ENCODE measurements at regions not wholly inside any gene's neighbourhood (a gene's known extent, or its start where the extent isn't known, plus 50 kb on each side); places are given as distances from the start of the nearest gene placed in this dataset.

GRCh38 chr5:68033029-68033428, 182.5 kb upstream of the PIK3R1 start:
- TF ChIP-seq, protein P1, sequence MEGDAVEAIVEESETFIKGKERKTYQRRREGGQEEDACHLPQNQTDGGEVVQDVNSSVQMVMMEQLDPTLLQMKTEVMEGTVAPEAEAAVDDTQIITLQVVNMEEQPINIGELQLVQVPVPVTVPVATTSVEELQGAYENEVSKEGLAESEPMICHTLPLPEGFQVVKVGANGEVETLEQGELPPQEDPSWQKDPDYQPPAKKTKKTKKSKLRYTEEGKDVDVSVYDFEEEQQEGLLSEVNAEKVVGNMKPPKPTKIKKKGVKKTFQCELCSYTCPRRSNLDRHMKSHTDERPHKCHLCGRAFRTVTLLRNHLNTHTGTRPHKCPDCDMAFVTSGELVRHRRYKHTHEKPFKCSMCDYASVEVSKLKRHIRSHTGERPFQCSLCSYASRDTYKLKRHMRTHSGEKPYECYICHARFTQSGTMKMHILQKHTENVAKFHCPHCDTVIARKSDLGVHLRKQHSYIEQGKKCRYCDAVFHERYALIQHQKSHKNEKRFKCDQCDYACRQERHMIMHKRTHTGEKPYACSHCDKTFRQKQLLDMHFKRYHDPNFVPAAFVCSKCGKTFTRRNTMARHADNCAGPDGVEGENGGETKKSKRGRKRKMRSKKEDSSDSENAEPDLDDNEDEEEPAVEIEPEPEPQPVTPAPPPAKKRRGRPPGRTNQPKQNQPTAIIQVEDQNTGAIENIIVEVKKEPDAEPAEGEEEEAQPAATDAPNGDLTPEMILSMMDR (IDR thresholded peaks at IDR 0.05; ENCODE audit: low read depth, low read length, missing control alignments), result no peak
- H3K4me3 ChIP-seq (ENCODE audit: low read depth, low read length), result no peak overlapping the region
- DNase-seq (ENCODE audit: low read depth), result no peak
- in situ Hi-C loops (cut with HindIII; ENCODE audit: low sequenced_read_pairs), result no loop called here

DNA sequence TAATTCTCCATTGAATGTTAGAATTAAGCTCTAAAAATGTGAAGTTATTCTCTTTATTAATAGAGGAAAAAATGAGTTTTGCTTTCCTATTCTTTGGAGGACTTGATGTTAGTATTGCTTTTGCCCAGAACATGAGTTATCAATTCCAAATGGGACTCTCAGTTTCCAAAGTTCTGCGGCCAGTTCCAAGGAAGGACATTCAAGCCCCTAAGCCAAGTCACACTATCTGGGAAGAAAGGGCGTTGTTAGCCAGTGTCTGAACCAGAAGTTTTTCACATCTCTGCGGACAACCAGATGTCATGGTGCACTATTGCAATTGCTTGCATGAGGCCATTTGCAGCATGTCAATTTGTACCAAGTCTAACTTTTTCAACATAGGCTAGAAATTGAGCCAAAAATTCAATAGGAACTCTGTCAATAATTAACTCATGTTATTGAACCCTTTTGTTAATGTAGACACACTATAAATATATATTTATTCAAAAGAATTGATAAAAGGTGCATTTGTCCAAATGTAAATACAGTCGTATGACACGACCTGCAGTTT, 183.3 kb upstream of the PIK3R1 start:
- in situ Hi-C loops (cut with HindIII; ENCODE audit: low sequenced_read_pairs), result no loop called here
- TF ChIP-seq, protein P1 (IDR thresholded peaks at IDR 0.05; ENCODE audit: low read depth, low read length, missing control alignments), result no peak
- DNase-seq (ENCODE audit: low read depth), result no peak
- H3K4me3 ChIP-seq (ENCODE audit: low read depth, low read length), result no peak overlapping the region

GRCh38 chr5:68028131-68028727, 187.3 kb upstream of the PIK3R1 start:
- H3K4me3 ChIP-seq (ENCODE audit: low read depth, low read length), result no peak overlapping the region
- TF ChIP-seq, protein P1 (IDR thresholded peaks at IDR 0.05; ENCODE audit: low read depth, low read length, missing control alignments), result no peak
- no peak for DNase-seq (ENCODE audit: low read depth)
- in situ Hi-C loops (cut with HindIII; ENCODE audit: low sequenced_read_pairs), result no loop called here

DNA sequence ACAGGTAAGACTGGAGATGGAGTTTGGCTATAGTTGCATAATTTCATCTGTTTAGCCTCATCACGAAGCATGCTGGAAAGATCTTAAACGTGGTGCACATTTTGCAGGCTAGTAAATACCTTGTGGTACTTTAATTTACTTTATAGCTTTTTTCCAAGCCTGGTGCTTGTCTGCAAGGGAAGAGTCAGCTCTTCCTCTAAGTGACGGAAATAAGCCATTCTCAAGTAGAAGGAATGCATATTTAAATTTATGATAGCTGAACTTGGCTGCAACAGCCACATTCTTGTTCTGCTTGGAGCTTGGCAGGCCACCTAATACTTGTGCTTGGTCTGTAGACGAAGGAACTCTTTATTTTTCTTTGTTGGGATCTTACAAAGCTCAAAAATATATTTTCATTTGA, 188.0 kb upstream of the PIK3R1 start:
- H3K4me3 ChIP-seq (ENCODE audit: low read depth, low read length), result no peak overlapping the region
- TF ChIP-seq, protein P1 (IDR thresholded peaks at IDR 0.05; ENCODE audit: low read depth, low read length, missing control alignments), result no peak
- peak; percentile 59 for DNase-seq (ENCODE audit: low read depth)
- in situ Hi-C loops (cut with HindIII; ENCODE audit: low sequenced_read_pairs), result no loop called here

DNA sequence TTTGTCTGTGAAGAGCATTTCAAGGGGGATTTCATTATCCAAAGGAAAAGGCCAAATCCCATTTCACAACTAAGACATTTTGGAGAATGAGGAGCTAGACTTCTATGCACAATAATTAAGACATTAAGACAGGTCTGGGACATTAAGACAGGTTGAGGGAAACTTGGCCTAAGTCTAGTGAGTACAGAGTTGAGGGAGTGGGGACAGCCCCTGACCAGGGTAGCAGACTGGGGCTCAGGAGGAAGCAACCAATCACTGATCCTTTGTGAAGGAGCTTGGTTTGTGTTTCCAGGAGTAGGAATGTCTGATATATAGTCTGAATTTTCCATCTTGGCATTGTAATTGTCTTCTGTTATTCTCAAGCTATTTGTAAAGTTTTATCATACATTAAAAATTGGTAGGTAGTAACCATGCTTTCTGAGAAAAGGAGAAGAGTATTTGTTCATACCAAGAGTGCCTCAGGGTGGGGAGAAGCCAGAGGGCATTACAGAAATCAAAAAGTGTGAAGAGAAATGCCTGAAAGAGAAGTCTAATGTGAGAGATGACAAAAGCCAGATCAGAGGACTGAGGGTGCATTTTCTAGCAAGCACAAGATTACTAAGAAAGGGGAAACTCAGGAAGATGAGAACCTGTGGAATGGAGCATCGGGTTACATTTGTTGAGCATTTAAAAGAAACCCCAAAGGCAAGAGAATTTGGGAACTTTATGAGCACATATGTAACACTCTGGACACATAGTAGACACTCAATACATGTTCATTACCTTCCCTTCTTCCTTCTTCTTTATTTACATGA, 189.3 kb upstream of the PIK3R1 start:
- TF ChIP-seq, protein P1 (IDR thresholded peaks at IDR 0.05; ENCODE audit: low read depth, low read length, missing control alignments), result no peak
- in situ Hi-C loops (cut with HindIII; ENCODE audit: low sequenced_read_pairs), result no loop called here
- no peak overlapping the region for H3K4me3 ChIP-seq (ENCODE audit: low read depth, low read length)
- DNase-seq (ENCODE audit: low read depth), result no peak

DNA sequence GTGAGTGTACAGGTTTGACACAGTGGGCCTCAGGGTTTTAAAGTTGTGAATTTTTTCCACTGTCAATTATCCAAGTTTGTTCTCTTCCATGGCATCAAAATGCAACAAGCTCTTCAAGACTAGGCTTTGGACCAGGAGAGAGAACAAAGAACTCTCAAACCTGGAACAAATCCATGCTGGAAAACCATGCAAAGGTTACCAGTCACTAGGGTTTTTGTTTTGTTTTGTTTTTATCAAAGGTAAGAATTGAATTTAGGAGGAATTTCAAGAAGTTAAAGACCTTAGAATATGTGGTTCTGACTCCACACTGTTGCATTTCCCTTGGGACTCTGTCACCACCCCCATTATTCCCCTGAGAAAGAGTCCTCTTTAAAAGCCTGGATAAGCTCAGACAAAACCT, 191.1 kb upstream of the PIK3R1 start:
- in situ Hi-C loops (cut with HindIII; ENCODE audit: low sequenced_read_pairs), result no loop called here
- TF ChIP-seq, protein P1 (IDR thresholded peaks at IDR 0.05; ENCODE audit: low read depth, low read length, missing control alignments), result no peak

More for the DNA sequence above, 191.1 kb upstream of the PIK3R1 start:
- H3K4me3 ChIP-seq (ENCODE audit: low read depth, low read length), result no peak overlapping the region
- DNase-seq (ENCODE audit: low read depth), result no peak
